ENCODE measurements at regions not wholly inside any gene's neighbourhood (a gene's known extent, or its start where the extent isn't known, plus 50 kb on each side); places are given as distances from the start of the nearest gene placed in this dataset.

GRCh38 chr16:74045513-74045912 is 251.1 kb upstream of the PSMD7 start:
- TF ChIP-seq POLR2A (IDR thresholded peaks at IDR 0.05), result no peak
- TF ChIP-seq CTCF (IDR thresholded peaks at IDR 0.05), result no peak
- H3K4me1 ChIP-seq, result no peaks in the 10 kb centered on the region
- no peaks in the 10 kb centered on the region for H3K9me3 ChIP-seq
- DNase-seq (no peak), ATAC-seq (no peak)
- no peak overlapping the region for H3K27ac ChIP-seq
- intact Hi-C loops (cut with DNase I), result no loop called here
- 65% methylated on average over 3 of the region's 3 CpGs for WGBS (ENCODE audit: insufficient coverage, low coverage, low lambda C conversion rate, missing lambda C conversion rate)
- no peak overlapping the region for H3K4me3 ChIP-seq
- no peaks in the 10 kb centered on the region for H3K27me3 ChIP-seq
- no peaks in the 10 kb centered on the region for H3K36me3 ChIP-seq

GRCh38 chr16:74035816-74036215 is 260.8 kb upstream of the PSMD7 start:
- H3K36me3 ChIP-seq, result no peaks in the 10 kb centered on the region
- TF ChIP-seq POLR2A (IDR thresholded peaks at IDR 0.05) (no peak), CTCF (IDR thresholded peaks at IDR 0.05) (peak in 3 of 4 donors; percentile 9 to 23 (median 12))
- H3K4me3 ChIP-seq, result no peak overlapping the region
- intact Hi-C loops (cut with DNase I), result no loop called here
- WGBS (ENCODE audit: insufficient coverage, low coverage, low lambda C conversion rate, missing lambda C conversion rate), result 25% methylated on average over 1 of the region's 1 CpG
- no peaks in the 10 kb centered on the region for H3K4me1 ChIP-seq
- no peak overlapping the region for H3K27ac ChIP-seq
- H3K27me3 ChIP-seq, result no peaks in the 10 kb centered on the region
- no peaks in the 10 kb centered on the region for H3K9me3 ChIP-seq
- DNase-seq (no peak), ATAC-seq (peak in 1 of 4 donors; percentile 43)

GRCh38 chr16:74034862-74035261 is 261.8 kb upstream of the PSMD7 start:
- no peaks in the 10 kb centered on the region for H3K27me3 ChIP-seq
- H3K4me1 ChIP-seq, result no peaks in the 10 kb centered on the region
- peak; percentile 12 to 47 (median 42) for TF ChIP-seq CTCF (IDR thresholded peaks at IDR 0.05)
- no peak for TF ChIP-seq POLR2A (IDR thresholded peaks at IDR 0.05)
- 8% methylated on average over 4 of the region's 4 CpGs for WGBS (ENCODE audit: insufficient coverage, low coverage, low lambda C conversion rate, missing lambda C conversion rate)
- DNase-seq (no peak), ATAC-seq (peak in 2 of 4 donors; percentile 38 to 57)
- no peak overlapping the region for H3K27ac ChIP-seq
- no peaks in the 10 kb centered on the region for H3K36me3 ChIP-seq
- no peaks in the 10 kb centered on the region for H3K9me3 ChIP-seq
- H3K4me3 ChIP-seq, result no peak overlapping the region
- intact Hi-C loops (cut with DNase I), result no loop called here

GRCh38 chr16:74034200-74034599 is 262.4 kb upstream of the PSMD7 start:
- intact Hi-C loops (cut with DNase I), result no loop called here
- Histone ChIP-seq H3K4me1 (no peaks in the 10 kb centered on the region), H3K27me3 (no peaks in the 10 kb centered on the region), H3K27ac (no peak overlapping the region), H3K4me3 (no peak overlapping the region), H3K9me3 (no peaks in the 10 kb centered on the region), H3K36me3 (no peaks in the 10 kb centered on the region)
- ATAC-seq (no peak), DNase-seq (no peak)
- 31% methylated on average over 9 of the region's 9 CpGs for WGBS (ENCODE audit: insufficient coverage, low coverage, low lambda C conversion rate, missing lambda C conversion rate)
- TF ChIP-seq CTCF (IDR thresholded peaks at IDR 0.05), result no peak
- TF ChIP-seq POLR2A (IDR thresholded peaks at IDR 0.05), result no peak

- H3K36me3 ChIP-seq, result no peaks in the 10 kb centered on the region
- no peaks in the 10 kb centered on the region for H3K27me3 ChIP-seq
- H3K9me3 ChIP-seq, result no peaks in the 10 kb centered on the region
- DNase-seq (no peak), ATAC-seq (no peak)
- no peak overlapping the region for H3K27ac ChIP-seq
- H3K4me1 ChIP-seq, result no peaks in the 10 kb centered on the region
- H3K4me3 ChIP-seq, result no peak overlapping the region
- 58% methylated on average over 9 of the region's 9 CpGs for whole genome bisulfite sequencing (ENCODE audit: insufficient coverage, low coverage, low lambda C conversion rate, missing lambda C conversion rate)
- TF ChIP-seq CTCF (IDR thresholded peaks at IDR 0.05) (no peak), POLR2A (IDR thresholded peaks at IDR 0.05) (no peak)
- intact Hi-C loops (cut with DNase I), result no loop called here
Observed at GRCh38 chr16:74033441-74033995, 263.1 kb upstream of the PSMD7 start.

All from right lobe of liver (tissue), 6 donors.